Activated CD4-positive, CD25-positive, alpha-beta regulatory T cell treated with anti-CD3 and anti-CD28 coated beads, Interleukin-2, amount 50 U/mL, for 72 hours (primary cell): ENCODE measurements at regions not wholly inside any gene's neighbourhood (a gene's known extent, or its start where the extent isn't known, plus 50 kb on each side); places are given as distances from the start of the nearest gene placed in this dataset.

ENCODE experiments used
- DNase-seq: peaks from one replicate; pipeline ENCODE4 v3.0.0; 2021

GRCh38 chr1:42096554-42096953 lies 56.7 kb upstream of the GUCA2B start:
- DNase-seq, result no peak

- DNase-seq, result no peak
Measured at GRCh38 chr1:42089246-42089645, 64.0 kb upstream of the GUCA2B start.

- no peak for DNase-seq
Measured at GRCh38 chr1:42086146-42086545, 67.1 kb upstream of the GUCA2B start.

- no peak for DNase-seq
Measured at GRCh38 chr1:42085596-42085995, 67.6 kb upstream of the GUCA2B start.

- no peak for DNase-seq
Measured at GRCh38 chr1:42081475-42081874, 71.7 kb upstream of the GUCA2B start.

GRCh38 chr1:42075179-42075578 lies 78.0 kb upstream of the GUCA2B start:
- DNase-seq, result no peak

- no peak for DNase-seq
Measured at GRCh38 chr1:42070996-42071395, 82.2 kb upstream of the GUCA2B start.

GRCh38 chr1:42057800-42058199 lies 95.4 kb upstream of the GUCA2B start:
- DNase-seq, result no peak

GRCh38 chr1:42056460-42056859 lies 96.8 kb upstream of the GUCA2B start:
- DNase-seq, result no peak

- DNase-seq, result no peak
Measured at GRCh38 chr1:42055061-42055460, 98.1 kb upstream of the GUCA2B start.

- DNase-seq, result no peak
Measured at GRCh38 chr1:42052072-42052699, 101.0 kb upstream of the GUCA2B start.

GRCh38 chr1:42047508-42047880 lies 105.7 kb upstream of the GUCA2B start:
- no peak for DNase-seq

GRCh38 chr1:42046761-42047507 lies 106.3 kb upstream of the GUCA2B start:
- no peak for DNase-seq

- no peak for DNase-seq
Measured at GRCh38 chr1:42044346-42044745, 108.9 kb upstream of the GUCA2B start.

- DNase-seq, result no peak
Measured at GRCh38 chr1:42043811-42044210, 109.4 kb upstream of the GUCA2B start.

GRCh38 chr1:42043182-42043581 lies 110.0 kb upstream of the GUCA2B start:
- DNase-seq, result no peak

GRCh38 chr1:42041031-42041430 lies 112.2 kb upstream of the GUCA2B start:
- DNase-seq, result no peak

GRCh38 chr1:42040159-42040558 lies 113.1 kb upstream of the GUCA2B start:
- DNase-seq, result no peak

GRCh38 chr1:42038261-42038660 lies 114.9 kb upstream of the GUCA2B start:
- no peak for DNase-seq

GRCh38 chr1:42037586-42037985 lies 115.6 kb upstream of the GUCA2B start:
- no peak for DNase-seq

- no peak for DNase-seq
Measured at GRCh38 chr1:42037161-42037560, 116.0 kb upstream of the GUCA2B start.

GRCh38 chr1:42035830-42036604 lies 117.2 kb upstream of the GUCA2B start:
- DNase-seq, result peak; percentile 99

GRCh38 chr1:42035205-42035829 lies 116.6 kb upstream of the HIVEP3 start:
- DNase-seq, result no peak

GRCh38 chr1:42034426-42034825 lies 115.7 kb upstream of the HIVEP3 start:
- DNase-seq, result no peak
